ENCODE measurements at regions not wholly inside any gene's neighbourhood (a gene's known extent, or its start where the extent isn't known, plus 50 kb on each side); places are given as distances from the start of the nearest gene placed in this dataset.

- no peak for DNase-seq
- Histone ChIP-seq H3K36me3 (replicated peaks in 1 of 2) (no peaks in the 10 kb centered on the region), H3K4me3 (no peak overlapping the region), H3K27ac (no peak overlapping the region), H3K4me1 (replicated peaks in 1 of 2) (no peaks in the 10 kb centered on the region), H3K27me3 (no peaks in the 10 kb centered on the region), H3K9me3 (replicated peaks in 1 of 3) (no peaks in the 10 kb centered on the region)
- intact Hi-C loops (cut with DNase I): no loop called here
- 76 to 85% (median 79%) methylated on average over 2 of the region's 2 CpGs for WGBS, 4 donors
- TF ChIP-seq POLR2A (IDR thresholded peaks at IDR 0.05): no peak
- TF ChIP-seq CTCF (IDR thresholded peaks at IDR 0.05): no peak
Observed at GRCh38 chr20:54746796-54747195, 271.4 kb downstream of the DOK5 start.

GRCh38 chr20:54745780-54746179 lies 270.4 kb downstream of the DOK5 start:
- no peak overlapping the region for H3K4me3 ChIP-seq
- DNase-seq: no peak
- H3K9me3 ChIP-seq (replicated peaks in 1 of 3): no peaks in the 10 kb centered on the region
- no peaks in the 10 kb centered on the region for H3K27me3 ChIP-seq
- intact Hi-C loops (cut with DNase I): no loop called here
- TF ChIP-seq CTCF (IDR thresholded peaks at IDR 0.05): no peak
- WGBS, 4 donors: 78 to 85% (median 84%) methylated on average over 5 of the region's 5 CpGs
- H3K27ac ChIP-seq: no peak overlapping the region
- H3K4me1 ChIP-seq (replicated peaks in 1 of 2): no peaks in the 10 kb centered on the region
- H3K36me3 ChIP-seq (replicated peaks in 1 of 2): no peaks in the 10 kb centered on the region

- 81 to 85% (median 83%) methylated on average over 2 of the region's 2 CpGs for WGBS, 4 donors
- no peaks in the 10 kb centered on the region for H3K36me3 ChIP-seq (replicated peaks in 1 of 2)
- no peak for TF ChIP-seq CTCF (IDR thresholded peaks at IDR 0.05)
- no peak for TF ChIP-seq POLR2A (IDR thresholded peaks at IDR 0.05)
- no peaks in the 10 kb centered on the region for H3K27me3 ChIP-seq
- no peak overlapping the region for H3K27ac ChIP-seq
- no peak overlapping the region for H3K4me3 ChIP-seq
- no peak for DNase-seq
- intact Hi-C loops (cut with DNase I): no loop called here
- no peaks in the 10 kb centered on the region for H3K9me3 ChIP-seq (replicated peaks in 1 of 3)
- no peaks in the 10 kb centered on the region for H3K4me1 ChIP-seq (replicated peaks in 1 of 2)
Observed at GRCh38 chr20:54744097-54744496, 268.7 kb downstream of the DOK5 start.

GRCh38 chr20:54742193-54742592 lies 266.8 kb downstream of the DOK5 start:
- no peak for TF ChIP-seq POLR2A (IDR thresholded peaks at IDR 0.05)
- TF ChIP-seq CTCF (IDR thresholded peaks at IDR 0.05): no peak
- no peak overlapping the region for H3K4me3 ChIP-seq
- no peaks in the 10 kb centered on the region for H3K4me1 ChIP-seq (replicated peaks in 1 of 2)
- DNase-seq: no peak
- intact Hi-C loops (cut with DNase I): no loop called here
- H3K27me3 ChIP-seq: no peaks in the 10 kb centered on the region
- 88 to 100% (median 92%) methylated on average over 1 of the region's 1 CpG for WGBS, 4 donors
- no peak overlapping the region for H3K27ac ChIP-seq
- no peaks in the 10 kb centered on the region for H3K36me3 ChIP-seq (replicated peaks in 1 of 2)
- H3K9me3 ChIP-seq (replicated peaks in 1 of 3): no peaks in the 10 kb centered on the region
